ENCODE measurements at regions not wholly inside any gene's neighbourhood (a gene's known extent, or its start where the extent isn't known, plus 50 kb on each side); places are given as distances from the start of the nearest gene placed in this dataset.
A peak's percentile ranks its signal among the peaks of the same experiment; 100 is the strongest.

GRCh38 chrX:97931586-97931985 lies 1047.9 kb downstream of the RPA4 start:
- no peak overlapping the region for H3K27ac ChIP-seq (ENCODE audit: insufficient read depth, low read length)
- H3K27me3 ChIP-seq (ENCODE audit: control insufficient read depth, insufficient read depth, low read length) = no peaks in the 10 kb centered on the region
- TF ChIP-seq EZH2 (IDR thresholded peaks at IDR 0.05; ENCODE audit: low read length, missing control alignments) = no peak
- TF ChIP-seq, protein P1, sequence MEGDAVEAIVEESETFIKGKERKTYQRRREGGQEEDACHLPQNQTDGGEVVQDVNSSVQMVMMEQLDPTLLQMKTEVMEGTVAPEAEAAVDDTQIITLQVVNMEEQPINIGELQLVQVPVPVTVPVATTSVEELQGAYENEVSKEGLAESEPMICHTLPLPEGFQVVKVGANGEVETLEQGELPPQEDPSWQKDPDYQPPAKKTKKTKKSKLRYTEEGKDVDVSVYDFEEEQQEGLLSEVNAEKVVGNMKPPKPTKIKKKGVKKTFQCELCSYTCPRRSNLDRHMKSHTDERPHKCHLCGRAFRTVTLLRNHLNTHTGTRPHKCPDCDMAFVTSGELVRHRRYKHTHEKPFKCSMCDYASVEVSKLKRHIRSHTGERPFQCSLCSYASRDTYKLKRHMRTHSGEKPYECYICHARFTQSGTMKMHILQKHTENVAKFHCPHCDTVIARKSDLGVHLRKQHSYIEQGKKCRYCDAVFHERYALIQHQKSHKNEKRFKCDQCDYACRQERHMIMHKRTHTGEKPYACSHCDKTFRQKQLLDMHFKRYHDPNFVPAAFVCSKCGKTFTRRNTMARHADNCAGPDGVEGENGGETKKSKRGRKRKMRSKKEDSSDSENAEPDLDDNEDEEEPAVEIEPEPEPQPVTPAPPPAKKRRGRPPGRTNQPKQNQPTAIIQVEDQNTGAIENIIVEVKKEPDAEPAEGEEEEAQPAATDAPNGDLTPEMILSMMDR (conservative IDR thresholded peaks at IDR 0.05 in 1 of 2, IDR thresholded peaks at IDR 0.05 in 1 of 2; ENCODE audit: low read depth in 1 of 2, low read length in 2 of 2) = no peak
- no peak overlapping the region for H3K4me2 ChIP-seq (ENCODE audit: extremely low read depth, insufficient read depth, low read length)
- H3K79me2 ChIP-seq (ENCODE audit: control insufficient read depth, insufficient read depth, low read length) = no peaks in the 10 kb centered on the region
- H3K9ac ChIP-seq (ENCODE audit: insufficient read depth, low read length) = no peak overlapping the region
- H2AFZ ChIP-seq (ENCODE audit: low read length) = no peak overlapping the region
- no peaks in the 10 kb centered on the region for H4K20me1 ChIP-seq (ENCODE audit: control insufficient read depth, extremely low read depth, insufficient read depth, low read length)
- no peak overlapping the region for H3K4me3 ChIP-seq (replicated peaks in 1 of 4; ENCODE audit: control extremely low read depth in 1 of 4, insufficient read depth in 1 of 4, low read depth in 3 of 4, low read length in 4 of 4)
- H3K4me1 ChIP-seq (ENCODE audit: control insufficient read depth, extremely low read depth, insufficient read depth, low read length) = no peaks in the 10 kb centered on the region
- no peaks in the 10 kb centered on the region for H3K36me3 ChIP-seq (ENCODE audit: control insufficient read depth, insufficient read depth, low read length)
- H3K9me3 ChIP-seq (ENCODE audit: control insufficient read depth, insufficient read depth, low read depth, low read length) = no peaks in the 10 kb centered on the region
- no peak for DNase-seq (ENCODE audit: low read depth in 2 of 2)

DNA sequence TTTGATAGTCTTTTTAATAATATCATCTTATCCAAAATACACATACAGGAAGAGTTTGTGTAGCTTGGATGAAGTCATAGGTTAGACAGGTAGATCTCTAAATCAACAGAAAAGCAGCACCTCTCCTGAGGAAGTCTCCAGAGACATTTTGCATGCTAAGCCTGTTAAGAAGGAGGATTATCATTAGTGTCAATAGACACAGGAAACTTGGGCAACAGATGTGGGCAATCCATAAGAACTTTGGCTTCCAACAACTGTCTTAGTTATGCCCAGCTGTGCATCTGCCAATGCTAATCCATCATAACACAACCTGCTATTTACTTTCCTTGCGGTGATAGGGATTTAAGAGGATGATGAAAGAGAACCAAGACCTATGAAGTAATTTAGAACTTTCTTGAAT lies 1052.6 kb downstream of the RPA4 start:
- no peak overlapping the region for H2AFZ ChIP-seq (ENCODE audit: low read length)
- TF ChIP-seq, protein P1 (conservative IDR thresholded peaks at IDR 0.05 in 1 of 2, IDR thresholded peaks at IDR 0.05 in 1 of 2; ENCODE audit: low read depth in 1 of 2, low read length in 2 of 2) = no peak
- no peaks in the 10 kb centered on the region for H3K9me3 ChIP-seq (ENCODE audit: control insufficient read depth, insufficient read depth, low read depth, low read length)
- H3K36me3 ChIP-seq (ENCODE audit: control insufficient read depth, insufficient read depth, low read length) = no peaks in the 10 kb centered on the region
- H3K4me1 ChIP-seq (ENCODE audit: control insufficient read depth, extremely low read depth, insufficient read depth, low read length) = no peaks in the 10 kb centered on the region
- no peak overlapping the region for H3K27ac ChIP-seq (ENCODE audit: insufficient read depth, low read length)
- no peak overlapping the region for H3K4me3 ChIP-seq (replicated peaks in 1 of 4; ENCODE audit: control extremely low read depth in 1 of 4, insufficient read depth in 1 of 4, low read depth in 3 of 4, low read length in 4 of 4)
- no peaks in the 10 kb centered on the region for H3K27me3 ChIP-seq (ENCODE audit: control insufficient read depth, insufficient read depth, low read length)
- H3K4me2 ChIP-seq (ENCODE audit: extremely low read depth, insufficient read depth, low read length) = no peak overlapping the region
- H4K20me1 ChIP-seq (ENCODE audit: control insufficient read depth, extremely low read depth, insufficient read depth, low read length) = no peaks in the 10 kb centered on the region
- no peaks in the 10 kb centered on the region for H3K79me2 ChIP-seq (ENCODE audit: control insufficient read depth, insufficient read depth, low read length)
- DNase-seq (ENCODE audit: low read depth in 2 of 2) = no peak
- H3K9ac ChIP-seq (ENCODE audit: insufficient read depth, low read length) = no peak overlapping the region

DNA sequence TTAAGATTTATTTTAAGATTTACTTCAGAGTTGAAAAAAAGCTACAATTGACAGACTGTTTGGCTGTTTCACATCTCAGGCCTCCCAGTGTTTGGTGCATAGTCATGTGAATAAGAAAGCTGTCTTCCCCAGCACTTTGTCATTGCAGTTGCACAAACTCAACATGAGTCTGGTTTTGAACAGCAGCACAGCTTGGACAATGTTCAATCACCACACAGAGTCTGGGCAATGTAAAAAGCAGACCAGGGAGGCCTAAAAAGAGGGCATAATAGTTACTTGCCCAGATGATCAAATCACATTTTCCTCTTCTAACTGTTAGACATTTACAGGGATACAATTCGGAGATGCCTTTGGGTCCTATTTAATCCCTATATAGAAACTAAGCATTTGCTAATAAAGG lies 1055.0 kb downstream of the RPA4 start:
- no peaks in the 10 kb centered on the region for H3K9me3 ChIP-seq (ENCODE audit: control insufficient read depth, insufficient read depth, low read depth, low read length)
- peak in 1 of 2 donors; percentile 1 for DNase-seq (ENCODE audit: low read depth in 2 of 2)
- no peak overlapping the region for H3K27ac ChIP-seq (ENCODE audit: insufficient read depth, low read length)
- H3K9ac ChIP-seq (ENCODE audit: insufficient read depth, low read length) = no peak overlapping the region
- no peaks in the 10 kb centered on the region for H4K20me1 ChIP-seq (ENCODE audit: control insufficient read depth, extremely low read depth, insufficient read depth, low read length)
- TF ChIP-seq, protein P1 (conservative IDR thresholded peaks at IDR 0.05 in 1 of 2, IDR thresholded peaks at IDR 0.05 in 1 of 2; ENCODE audit: low read depth in 1 of 2, low read length in 2 of 2) = no peak
- TF ChIP-seq EZH2 (IDR thresholded peaks at IDR 0.05; ENCODE audit: low read length, missing control alignments) = no peak
- no peaks in the 10 kb centered on the region for H3K27me3 ChIP-seq (ENCODE audit: control insufficient read depth, insufficient read depth, low read length)
- H3K4me1 ChIP-seq (ENCODE audit: control insufficient read depth, extremely low read depth, insufficient read depth, low read length) = no peaks in the 10 kb centered on the region
- no peak overlapping the region for H3K4me2 ChIP-seq (ENCODE audit: extremely low read depth, insufficient read depth, low read length)
- H3K36me3 ChIP-seq (ENCODE audit: control insufficient read depth, insufficient read depth, low read length) = no peaks in the 10 kb centered on the region
- H2AFZ ChIP-seq (ENCODE audit: low read length) = no peak overlapping the region
- H3K4me3 ChIP-seq (replicated peaks in 1 of 4; ENCODE audit: control extremely low read depth in 1 of 4, insufficient read depth in 1 of 4, low read depth in 3 of 4, low read length in 4 of 4) = no peak overlapping the region
- H3K79me2 ChIP-seq (ENCODE audit: control insufficient read depth, insufficient read depth, low read length) = no peaks in the 10 kb centered on the region
